GM12865 (cell line): ENCODE measurements at regions not wholly inside any gene's neighbourhood (a gene's known extent, or its start where the extent isn't known, plus 50 kb on each side); places are given as distances from the start of the nearest gene placed in this dataset.

Experiments
- DNase-seq: peaks from one replicate; pipeline ENCODE4 v3.0.0; 2010; ENCODE audit warnings: low read depth
- H3K4me3 ChIP-seq: 2 replicates; pipeline ENCODE4 v1.5.1; 2011; ENCODE audit warnings: mild to moderate bottlenecking, low read depth, low read length, control low read depth
- TF ChIP-seq, protein P1 (sequence below): IDR thresholded peaks from 2 replicates; pipeline ENCODE4 v1.5.1; 2011; ENCODE audit warnings: low read length, control low read depth, low read depth, inconsistent platforms; ENCODE audit not compliant: insufficient read depth; ENCODE audit errors: missing control alignments

DNA sequence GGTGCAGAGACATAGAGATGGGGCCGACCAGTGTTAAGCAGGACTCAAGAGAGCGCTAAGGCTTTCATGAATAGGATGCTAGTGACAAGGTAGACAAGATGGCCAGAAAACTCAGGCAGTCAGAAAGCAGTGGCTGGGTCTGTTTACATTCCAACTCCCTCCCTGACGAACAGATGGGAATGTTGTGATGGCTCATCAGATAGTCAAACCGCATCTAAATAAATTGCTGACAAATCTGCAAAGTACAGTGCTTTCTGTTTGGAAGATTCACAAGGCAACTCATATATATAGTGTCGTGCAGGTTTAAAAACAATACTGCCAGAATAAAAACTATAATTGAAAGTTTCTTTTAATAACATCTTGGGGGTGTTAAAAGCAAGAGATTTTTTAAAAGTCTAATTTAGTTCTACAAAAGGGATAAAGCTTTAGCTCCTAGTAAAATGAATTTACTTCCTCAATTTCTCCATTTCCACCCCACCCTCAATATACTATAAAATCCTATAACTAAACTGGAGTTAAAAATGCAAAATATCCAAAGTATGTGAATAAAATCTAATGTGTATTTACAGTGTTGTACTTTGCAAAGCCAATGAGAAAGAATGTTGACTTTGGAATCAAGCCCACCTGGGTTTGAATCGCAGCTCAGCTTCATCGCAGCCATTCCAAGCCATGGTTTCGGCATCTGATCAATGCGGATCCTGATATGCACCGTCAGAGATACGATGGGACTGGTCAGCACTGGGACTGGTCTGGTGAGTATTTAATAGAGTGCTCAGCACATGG lies 247.3 kb upstream of the PDE10A start:
- TF ChIP-seq, protein P1, sequence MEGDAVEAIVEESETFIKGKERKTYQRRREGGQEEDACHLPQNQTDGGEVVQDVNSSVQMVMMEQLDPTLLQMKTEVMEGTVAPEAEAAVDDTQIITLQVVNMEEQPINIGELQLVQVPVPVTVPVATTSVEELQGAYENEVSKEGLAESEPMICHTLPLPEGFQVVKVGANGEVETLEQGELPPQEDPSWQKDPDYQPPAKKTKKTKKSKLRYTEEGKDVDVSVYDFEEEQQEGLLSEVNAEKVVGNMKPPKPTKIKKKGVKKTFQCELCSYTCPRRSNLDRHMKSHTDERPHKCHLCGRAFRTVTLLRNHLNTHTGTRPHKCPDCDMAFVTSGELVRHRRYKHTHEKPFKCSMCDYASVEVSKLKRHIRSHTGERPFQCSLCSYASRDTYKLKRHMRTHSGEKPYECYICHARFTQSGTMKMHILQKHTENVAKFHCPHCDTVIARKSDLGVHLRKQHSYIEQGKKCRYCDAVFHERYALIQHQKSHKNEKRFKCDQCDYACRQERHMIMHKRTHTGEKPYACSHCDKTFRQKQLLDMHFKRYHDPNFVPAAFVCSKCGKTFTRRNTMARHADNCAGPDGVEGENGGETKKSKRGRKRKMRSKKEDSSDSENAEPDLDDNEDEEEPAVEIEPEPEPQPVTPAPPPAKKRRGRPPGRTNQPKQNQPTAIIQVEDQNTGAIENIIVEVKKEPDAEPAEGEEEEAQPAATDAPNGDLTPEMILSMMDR = no peak
- no peak for DNase-seq
- H3K4me3 ChIP-seq = no peak overlapping the region

DNA sequence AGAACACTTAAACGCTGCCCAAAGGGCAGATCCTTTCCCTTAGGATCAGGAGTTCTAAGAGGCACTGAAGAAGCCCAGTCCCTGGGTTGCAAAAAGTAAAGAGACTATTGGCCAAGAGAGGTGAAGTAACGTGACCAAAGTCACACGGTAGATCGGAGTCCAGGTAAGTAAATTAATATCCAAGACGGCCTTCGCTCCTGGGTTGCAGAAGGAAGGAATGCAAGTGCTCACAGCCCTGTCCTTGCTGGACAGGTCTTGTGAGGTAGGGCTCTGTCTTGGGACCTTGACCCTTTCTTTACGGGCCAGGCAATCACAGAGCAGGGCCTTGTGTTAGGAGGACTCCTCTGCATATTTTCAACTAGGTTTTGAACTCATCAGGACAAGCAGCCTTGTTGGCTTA lies 243.7 kb upstream of the PDE10A start:
- H3K4me3 ChIP-seq = no peak overlapping the region
- no peak for DNase-seq
- TF ChIP-seq, protein P1 = no peak

DNA sequence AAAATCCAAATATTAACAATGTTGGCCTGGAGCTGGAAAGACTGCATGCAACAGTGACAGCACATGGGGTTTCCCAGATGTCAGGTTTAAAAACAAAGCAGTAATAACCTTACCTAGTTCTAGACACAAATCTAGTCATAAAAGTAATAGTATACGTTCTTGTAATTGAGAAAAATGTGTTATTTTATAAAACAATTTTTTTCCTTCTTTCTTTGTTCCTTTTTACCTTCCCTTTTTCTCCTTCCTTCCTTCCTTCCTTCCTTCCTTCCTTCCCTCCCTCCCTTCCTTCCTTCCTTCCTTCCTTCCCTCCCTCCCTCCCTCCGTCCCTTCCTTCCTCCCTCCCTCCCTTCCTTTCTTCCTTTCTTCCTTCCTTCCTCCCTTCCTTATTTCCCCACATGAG lies 242.7 kb upstream of the PDE10A start:
- no peak overlapping the region for H3K4me3 ChIP-seq
- TF ChIP-seq, protein P1 = no peak
- DNase-seq = no peak

DNA sequence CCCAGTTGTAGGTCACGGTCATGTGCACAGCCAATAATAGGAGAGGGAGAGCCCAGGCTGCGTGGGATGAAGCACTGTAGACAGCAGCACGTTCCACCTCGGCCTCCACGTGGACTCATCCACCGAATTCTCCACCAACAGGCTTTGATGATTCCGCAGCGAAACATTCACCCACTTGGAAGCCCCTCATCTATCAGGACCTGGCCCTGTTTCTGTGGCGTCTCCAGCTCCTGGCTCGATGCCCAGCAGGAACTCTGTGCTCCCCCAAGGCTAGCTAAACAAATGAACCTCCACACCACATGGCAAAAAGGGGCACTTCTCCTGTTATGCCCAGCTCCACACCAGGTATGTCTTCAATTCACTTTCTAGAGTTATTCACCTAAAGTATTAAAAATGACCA lies 237.9 kb upstream of the PDE10A start:
- no peak overlapping the region for H3K4me3 ChIP-seq
- DNase-seq = no peak
- TF ChIP-seq, protein P1 = no peak

DNA sequence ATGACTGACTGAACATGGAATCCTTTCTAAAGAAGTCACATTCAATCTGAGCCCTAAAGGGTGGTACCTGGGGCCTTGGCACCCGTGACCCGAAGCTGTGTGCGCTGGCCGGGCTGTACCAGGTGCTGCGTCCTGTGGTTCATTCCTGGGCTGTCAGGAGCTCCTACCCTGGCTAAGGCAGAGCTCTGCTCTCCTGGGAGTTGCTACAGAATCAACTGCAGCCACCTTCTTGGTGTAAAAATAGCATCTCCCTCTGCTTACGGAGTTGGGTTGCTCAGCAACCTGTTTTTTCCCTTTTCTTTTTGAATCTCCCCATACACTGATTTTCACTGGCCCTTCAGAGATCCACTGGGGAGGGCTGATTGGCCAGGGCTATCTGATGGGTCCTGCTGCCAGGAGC lies 236.6 kb upstream of the PDE10A start:
- TF ChIP-seq, protein P1 = no peak
- no peak overlapping the region for H3K4me3 ChIP-seq
- DNase-seq = no peak

DNA sequence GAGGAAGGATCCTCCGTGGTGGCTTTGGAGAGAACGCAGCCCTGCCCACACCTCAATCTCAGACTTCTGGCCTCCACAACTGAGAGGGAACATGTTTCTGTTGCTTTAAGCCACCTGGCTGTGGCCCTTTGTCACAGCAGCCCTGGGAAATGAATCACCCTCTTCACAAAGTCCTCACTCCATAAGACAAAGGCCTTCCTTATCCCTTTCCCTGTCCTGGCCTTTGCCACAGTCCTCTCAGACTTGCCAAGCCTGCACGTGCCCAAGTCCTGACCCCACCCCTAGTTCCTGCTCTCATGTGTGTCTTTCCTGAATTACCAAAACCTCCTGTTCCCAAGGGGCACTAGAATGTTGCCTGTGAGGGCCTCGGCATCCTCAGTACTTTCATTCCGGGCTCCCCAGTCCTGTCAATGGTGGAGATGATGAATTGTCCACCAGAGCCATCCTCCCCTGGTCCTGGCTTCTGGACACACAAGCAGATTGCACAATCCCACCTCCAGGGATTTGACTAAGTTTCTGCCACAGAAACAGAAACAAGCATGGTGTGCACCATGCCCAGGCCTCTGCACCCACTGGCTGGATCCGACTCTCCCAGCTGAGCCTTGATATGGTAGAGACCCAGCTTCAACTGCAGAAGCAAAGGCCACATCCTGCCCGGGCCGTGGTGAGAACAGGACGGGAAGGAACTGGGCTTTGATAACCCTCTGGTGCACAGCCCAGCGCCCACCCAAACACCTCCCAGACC lies 232.6 kb upstream of the PDE10A start:
- DNase-seq = no peak
- no peak overlapping the region for H3K4me3 ChIP-seq
- TF ChIP-seq, protein P1 = no peak
